ENCODE measurements at regions not wholly inside any gene's neighbourhood (a gene's known extent, or its start where the extent isn't known, plus 50 kb on each side); places are given as distances from the start of the nearest gene placed in this dataset.

DNA sequence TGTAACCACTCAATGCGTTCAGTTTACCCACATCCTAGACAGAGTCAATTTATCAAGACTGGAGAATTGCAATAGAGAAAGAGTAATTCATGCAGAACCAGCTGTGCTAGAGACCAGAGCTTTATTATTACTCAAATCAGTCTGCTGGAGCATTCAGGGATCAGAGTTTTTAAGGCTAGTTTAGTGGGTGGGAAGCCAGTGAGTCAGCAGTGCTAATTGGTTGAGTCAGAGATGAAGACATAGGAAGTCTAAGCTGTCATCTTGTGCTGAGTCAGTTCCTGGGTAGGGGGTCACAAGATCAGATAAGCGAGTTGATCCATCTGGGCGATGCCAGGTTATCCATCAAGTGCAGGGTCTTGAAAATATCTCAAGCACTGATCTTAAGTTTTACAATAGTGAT, 499.6 kb downstream of the MRPL39 start:
- TF ChIP-seq, protein P1, sequence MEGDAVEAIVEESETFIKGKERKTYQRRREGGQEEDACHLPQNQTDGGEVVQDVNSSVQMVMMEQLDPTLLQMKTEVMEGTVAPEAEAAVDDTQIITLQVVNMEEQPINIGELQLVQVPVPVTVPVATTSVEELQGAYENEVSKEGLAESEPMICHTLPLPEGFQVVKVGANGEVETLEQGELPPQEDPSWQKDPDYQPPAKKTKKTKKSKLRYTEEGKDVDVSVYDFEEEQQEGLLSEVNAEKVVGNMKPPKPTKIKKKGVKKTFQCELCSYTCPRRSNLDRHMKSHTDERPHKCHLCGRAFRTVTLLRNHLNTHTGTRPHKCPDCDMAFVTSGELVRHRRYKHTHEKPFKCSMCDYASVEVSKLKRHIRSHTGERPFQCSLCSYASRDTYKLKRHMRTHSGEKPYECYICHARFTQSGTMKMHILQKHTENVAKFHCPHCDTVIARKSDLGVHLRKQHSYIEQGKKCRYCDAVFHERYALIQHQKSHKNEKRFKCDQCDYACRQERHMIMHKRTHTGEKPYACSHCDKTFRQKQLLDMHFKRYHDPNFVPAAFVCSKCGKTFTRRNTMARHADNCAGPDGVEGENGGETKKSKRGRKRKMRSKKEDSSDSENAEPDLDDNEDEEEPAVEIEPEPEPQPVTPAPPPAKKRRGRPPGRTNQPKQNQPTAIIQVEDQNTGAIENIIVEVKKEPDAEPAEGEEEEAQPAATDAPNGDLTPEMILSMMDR (IDR thresholded peaks at IDR 0.05) = no peak
- no peak for TF ChIP-seq POLR2A (IDR thresholded peaks at IDR 0.05)
